ENCODE measurements at regions not wholly inside any gene's neighbourhood (a gene's known extent, or its start where the extent isn't known, plus 50 kb on each side); places are given as distances from the start of the nearest gene placed in this dataset.
A peak's percentile ranks its signal among the peaks of the same experiment; 100 is the strongest.

DNA sequence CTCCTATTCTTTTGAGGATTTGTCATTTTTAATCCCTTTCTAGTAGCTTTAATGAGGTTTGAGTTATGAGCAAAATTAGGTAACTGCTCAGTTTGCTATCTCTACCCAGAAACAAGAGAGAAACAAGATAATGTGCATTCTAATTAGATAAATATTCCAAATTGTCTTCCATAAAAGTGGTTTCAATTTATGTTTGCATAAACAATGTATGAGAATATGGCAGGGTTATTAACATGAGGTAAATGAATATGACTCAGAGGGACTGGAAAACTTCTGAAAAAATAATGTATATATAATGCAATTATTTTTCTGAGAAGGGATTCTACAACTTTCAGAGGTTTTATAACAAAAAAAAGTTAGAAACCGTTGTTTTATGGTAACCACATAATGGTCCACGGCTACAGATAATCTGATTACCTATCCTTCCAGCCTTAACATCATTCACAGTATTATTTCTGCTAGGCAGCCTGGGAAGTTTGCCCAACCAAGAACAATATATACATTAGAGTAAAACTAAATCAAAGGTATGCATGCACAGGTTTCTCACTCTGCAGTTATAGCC lies 101.2 kb downstream of the CRPPA start:
- no peak for DNase-seq (ENCODE audit: low spot score)

DNA sequence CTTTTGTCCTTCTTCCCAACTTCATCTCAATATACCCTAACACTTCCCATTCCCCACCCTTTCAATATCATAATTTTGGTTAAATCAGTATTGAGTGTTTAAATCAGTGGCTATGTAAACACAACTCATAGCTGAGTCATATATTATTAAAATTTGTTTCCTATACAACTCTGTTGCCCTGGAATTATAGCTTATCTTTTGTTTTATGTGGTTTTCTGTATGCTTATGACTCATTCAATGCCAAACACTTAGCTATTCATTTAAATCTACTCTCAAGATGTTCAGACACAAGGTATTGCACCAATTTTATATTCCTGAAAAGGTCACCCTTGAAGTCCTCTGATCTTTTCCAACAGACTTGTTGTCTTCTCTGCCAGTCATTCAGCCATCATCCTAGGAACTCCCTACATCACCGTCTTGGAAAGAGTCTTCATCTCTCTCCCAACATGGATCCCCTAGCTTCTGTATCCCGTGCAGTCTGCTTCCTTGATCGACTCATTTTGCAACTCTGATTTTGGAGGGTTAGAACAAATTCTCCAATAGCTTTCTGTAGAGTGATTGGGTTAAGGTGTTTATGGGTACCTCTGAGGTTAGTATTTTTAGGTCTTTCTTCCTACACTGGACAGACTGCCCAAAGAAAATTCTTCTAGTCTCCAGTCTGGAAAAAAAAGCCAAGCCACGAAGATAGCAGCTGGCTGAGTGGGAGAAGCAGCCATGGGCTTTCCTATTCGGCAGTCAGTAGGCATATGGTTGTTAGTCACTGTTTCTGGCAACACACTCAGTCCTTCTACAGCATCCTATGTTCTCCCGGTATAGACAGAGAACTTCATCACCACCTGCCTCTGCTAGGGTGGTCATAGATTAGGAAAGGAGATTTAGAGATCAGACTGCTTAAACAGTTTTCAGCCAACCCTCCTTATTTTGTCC lies 102.1 kb downstream of the CRPPA start:
- DNase-seq (ENCODE audit: low spot score) = peak; percentile 97

DNA sequence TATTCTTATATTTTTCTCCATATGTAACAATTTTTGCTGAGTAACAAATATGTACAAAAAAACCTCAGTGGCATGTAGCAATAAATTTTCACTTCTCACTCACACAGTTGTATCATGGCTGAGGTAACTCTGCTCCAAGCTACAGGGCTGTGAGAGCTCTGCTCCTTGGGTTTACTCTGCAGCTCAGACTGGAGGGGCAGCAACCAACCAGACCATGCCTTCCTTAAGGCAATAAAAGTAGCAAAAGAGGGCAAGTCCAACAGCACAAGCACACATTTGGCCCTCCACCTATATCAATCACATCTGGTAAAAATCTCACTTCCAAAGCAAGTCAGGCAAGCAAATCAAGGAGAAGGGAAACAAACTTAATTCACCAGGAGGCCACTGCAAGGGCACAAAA lies 102.9 kb downstream of the CRPPA start:
- DNase-seq (ENCODE audit: low spot score) = no peak

DNA sequence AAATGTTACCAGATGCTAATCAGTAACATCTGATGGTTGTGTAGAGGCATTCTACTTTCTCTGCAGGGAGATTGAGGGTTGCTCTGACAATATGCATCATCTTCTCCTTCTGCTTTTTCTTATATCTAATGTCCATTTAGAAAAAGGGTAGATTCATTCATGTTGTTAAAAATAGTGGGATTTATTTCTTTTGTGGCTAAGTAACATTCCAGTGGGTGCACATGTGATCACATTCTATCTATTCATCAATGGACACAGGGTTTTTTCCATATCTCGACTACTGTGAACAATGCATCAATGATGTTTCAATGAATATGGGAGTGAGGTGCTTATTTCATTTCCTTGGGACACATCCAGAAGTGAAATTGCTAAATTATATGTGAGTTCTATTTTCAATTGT lies 103.9 kb downstream of the CRPPA start:
- peak; percentile 93 for DNase-seq (ENCODE audit: low spot score)

DNA sequence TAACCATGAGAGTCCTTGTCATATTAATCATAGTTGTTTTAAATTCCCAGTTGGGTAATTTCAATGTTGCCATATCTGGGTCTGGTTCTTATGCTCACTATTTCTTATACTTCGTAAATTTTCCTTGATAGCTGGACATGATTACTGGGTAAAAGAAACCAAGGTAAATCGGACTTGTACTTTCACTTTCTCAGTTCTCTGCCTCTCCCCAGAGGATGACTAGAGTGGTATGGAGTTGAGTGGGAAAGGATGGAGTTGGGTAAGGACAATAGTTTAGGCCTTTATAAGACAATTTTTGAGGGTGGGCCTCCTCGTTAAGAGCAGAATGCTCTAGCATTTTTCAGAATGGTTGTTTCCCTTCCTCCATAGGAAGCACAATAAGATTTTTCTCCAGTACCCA lies 106.1 kb downstream of the CRPPA start:
- no peak for DNase-seq (ENCODE audit: low spot score)

DNA sequence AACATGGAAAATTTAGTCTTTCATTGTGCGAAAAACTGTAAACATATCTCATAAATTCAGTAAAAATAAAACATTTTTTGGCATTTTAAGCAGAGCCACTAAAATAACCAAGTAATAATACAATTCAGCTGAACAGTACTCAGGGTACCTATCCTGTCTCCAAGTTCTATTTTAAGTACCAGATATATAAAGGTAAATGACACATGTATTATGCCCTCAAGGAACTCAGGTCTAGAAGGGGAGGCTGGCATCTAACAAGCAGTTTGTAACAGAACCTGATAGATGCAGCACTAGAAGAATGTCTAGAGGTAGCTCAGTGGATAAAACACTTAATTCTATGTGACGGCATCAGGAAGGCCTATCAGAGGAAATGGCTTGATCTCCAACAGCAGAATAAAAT lies 112.2 kb downstream of the CRPPA start:
- DNase-seq (ENCODE audit: low spot score) = no peak

DNA sequence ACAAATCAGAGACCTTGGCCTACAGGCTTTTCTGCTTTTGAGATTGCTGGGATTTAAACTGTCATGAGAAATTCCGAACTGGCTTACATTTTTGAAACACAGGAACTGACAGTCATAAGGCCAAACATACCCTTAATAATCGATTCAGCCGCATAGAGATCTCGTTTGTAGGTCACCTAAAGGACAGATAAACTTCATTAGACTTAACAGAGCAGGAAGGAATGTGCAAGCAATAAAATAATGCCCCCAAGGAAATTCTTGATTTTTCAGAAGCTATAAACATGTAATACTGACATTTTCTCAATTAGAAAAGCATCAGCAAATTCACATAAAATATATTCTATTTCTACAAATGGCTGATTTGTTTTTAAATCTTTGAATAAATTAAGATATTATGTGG lies 120.0 kb downstream of the CRPPA start:
- no peak for DNase-seq (ENCODE audit: low spot score)

DNA sequence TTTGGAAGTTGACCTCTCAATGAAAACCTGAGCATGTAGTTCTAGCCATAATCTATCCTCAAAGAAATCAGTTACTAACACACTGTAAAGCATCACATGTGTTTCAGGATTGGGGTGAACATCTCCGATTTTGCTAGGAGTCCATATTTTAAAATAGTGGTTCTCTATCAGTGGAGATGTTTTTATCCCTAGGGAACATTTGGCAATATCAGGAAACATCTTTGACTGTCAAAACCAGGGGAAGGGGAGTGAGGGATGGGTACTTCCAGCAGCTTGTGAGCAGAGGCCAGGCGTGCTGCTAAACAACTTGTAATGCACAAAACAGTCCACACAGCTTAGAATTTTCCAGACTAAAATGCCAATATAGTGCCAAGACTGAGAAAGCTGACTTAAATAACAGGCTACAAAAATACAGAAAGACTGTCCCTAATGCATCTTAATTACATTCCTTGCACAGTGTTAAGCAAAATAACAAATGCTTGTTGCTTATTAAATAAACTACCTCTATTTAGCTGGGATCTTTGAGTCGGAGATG lies 120.9 kb downstream of the CRPPA start:
- no peak for DNase-seq (ENCODE audit: low spot score)

DNA sequence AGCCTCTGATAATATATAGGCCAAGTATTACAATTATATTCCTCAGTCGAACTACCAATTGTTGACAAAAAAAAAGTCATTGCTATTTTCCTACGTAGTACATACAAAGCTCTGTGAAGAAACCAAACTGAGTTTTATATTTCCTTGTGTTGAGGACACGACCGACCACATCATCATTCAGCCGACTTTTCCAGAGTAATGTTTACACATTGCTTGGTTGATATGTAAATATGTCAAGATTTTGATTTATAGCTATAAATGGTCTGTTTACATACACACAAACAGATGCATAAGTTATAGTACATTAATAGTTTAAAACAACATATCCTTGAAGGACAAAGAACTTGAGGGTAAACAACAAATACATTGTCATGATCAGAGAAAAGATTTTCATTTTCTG lies 121.5 kb downstream of the CRPPA start:
- no peak for DNase-seq (ENCODE audit: low spot score)

DNA sequence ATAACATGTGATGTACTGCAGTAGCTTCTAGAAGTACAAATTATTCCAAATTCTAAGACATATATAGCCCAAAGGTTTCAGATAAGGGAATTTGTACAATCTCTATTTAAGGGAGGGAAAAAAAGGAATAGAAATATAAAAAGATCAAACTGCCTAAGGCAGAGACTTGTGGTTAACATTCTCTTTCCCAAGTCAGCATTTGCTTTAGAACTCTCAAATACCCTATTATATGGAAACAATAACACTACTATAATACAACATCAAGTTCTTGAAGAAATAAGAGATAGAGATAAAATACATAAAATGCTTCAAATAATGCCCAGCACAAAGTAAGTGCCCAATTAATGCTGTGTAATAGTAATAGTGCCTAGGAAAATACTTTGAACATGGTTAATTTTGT lies 123.1 kb downstream of the CRPPA start:
- peak; percentile 77 for DNase-seq (ENCODE audit: low spot score)

DNA sequence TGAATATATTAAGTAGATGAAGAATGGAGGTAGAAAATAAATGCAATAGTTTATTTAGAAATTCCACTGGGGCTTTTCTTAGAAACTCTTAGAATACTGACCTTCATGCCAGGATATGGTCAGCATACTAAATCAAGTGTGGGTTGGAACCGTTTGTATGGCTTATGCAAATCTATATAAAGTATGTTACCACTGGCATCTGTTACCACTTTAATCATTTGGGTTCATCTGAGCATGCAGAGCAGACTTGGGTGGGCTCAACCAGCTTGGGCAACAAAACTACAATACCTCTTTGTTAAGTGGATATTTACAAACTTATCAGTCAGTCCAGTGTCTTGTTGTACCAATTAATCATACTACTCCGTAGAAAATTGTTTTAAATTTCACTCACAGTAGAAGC lies 125.8 kb downstream of the CRPPA start:
- DNase-seq (ENCODE audit: low spot score) = peak; percentile 66

DNA sequence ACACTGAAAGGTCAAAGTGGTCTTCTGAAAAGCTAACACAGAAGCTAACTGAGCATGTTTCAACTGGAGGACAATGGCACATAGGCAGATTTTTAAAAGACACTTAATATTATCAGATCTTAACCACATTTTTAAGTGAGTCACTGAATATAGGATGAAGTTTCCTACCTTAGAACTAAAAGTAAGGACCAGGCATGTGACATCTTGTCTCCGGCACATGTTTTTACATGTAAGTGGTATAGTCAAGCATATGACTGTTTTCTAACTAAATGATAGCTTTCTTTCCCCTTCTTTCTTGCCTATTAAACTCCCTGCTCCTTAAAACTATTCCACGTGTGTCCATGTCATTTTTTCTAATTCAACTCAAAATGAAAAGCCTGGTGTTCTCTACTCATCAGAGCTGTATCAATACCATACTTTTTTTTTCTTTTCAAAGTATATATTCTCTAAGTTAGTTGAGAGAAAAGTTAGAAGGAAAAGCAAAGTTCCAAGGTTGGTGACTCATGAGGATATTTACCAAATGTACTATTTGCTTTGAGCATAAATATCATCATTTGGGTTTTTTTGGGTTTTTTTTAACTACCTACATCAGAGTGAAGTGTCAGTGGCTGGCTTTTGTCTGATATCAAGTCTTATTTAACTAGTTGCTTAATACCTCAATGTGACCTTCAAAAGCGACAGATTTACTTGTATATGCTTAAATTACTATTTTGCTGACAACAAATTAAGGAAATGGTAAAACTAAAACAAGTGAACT lies 127.5 kb downstream of the CRPPA start:
- no peak for DNase-seq (ENCODE audit: low spot score)

DNA sequence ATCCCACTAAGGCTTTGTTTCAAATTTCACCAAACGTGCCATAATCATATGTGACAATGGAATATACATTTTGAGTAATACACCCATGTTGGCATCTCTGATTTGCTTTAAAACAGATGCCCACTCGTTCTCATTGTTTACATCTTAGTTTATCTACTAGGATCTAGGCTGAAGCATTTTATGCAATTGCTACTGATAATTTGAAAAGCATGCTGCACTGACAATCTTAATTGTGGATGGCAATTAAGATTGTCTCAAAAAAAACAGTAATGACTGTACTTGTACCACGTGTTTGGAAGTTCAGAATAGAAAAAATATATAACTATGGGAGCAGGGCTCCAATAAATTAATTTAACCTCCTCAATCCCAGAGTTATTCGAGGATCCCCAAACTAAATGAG lies 136.8 kb downstream of the CRPPA start:
- DNase-seq (ENCODE audit: low spot score) = no peak

DNA sequence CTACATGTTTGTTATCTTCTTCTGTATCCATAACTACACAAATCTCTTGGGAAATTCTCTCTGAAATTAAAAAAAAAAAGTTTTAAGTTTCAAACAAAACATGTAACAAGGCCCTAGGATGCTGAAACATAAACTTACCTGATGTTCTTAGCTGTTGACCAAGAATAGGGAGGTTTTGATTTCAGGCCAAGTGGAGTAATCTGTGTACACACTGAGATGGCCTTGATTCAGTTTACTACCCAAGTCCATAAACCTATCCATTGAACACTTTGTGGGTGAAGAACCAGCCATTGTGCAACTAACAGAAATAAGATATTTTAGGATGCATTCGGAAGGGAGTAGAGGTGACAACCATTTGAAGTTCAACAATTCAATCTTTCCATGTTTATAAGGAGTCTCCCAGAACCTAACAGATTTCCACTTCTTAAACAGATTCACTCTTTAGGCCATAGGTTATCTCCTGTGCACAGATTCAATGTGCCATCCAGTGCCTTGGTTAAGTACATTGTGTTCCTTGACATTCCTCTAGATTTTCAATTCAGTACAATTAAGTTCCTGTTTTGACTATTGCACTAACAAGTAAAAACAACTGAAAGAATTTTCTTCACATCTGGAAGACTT lies 143.1 kb downstream of the CRPPA start:
- DNase-seq (ENCODE audit: low spot score) = no peak

DNA sequence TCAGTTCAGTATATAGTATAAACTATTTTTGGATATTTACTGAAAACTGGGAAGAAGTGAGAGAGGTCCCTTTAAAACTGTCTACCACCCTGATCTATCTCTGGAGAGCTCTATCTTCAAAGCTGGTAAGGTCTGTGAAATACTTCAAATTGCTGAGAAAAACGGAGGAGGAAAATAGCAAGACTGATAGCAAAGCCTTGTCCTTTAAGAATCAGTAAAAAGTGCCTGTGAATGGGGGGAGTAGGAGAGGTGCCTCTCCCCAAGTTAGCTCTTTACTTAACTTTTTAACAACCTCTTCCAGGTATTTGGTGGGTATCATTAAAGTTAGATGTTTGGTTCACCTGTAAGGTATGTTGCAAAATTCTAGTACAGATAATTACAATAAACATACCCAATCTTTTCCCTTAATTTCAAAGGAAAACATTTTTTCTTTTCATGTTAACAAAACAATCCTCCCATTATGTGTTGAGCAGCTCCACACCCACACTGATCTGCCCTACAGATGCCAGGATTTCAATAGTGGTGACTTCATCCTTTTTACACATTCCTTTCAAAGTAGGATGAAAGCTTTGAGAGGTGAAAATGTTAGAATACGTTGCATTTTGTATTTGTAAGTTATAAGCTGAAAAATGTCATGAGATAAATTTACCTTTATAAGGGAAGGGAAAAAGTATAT lies 149.2 kb downstream of the CRPPA start:
- peak; percentile 79 for DNase-seq (ENCODE audit: low spot score)

DNA sequence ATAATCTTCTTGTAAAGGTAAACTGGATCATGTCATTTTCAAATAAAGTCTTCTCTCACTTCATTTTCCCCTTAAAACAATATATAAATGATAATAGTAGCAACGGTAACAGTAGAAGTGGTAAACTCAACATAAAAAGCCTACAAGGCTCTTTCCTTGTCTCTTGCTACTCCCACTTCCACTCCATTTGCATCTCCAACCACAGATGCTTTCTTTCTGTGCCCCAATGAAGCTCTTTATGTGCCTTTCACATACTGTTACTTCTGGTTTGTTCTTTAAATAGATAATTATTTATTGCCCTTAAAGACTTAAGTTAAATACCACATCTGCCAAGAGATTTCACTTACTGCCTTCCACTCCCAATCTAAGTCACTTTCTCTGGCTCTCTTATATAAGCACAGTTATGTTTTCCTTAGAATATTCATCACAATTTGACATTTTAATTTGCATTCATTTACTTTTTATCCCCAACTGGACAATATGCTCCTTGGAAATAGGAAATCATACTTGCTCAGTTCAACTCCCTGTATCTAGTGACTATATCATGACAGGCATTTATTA lies 149.9 kb downstream of the CRPPA start:
- no peak for DNase-seq (ENCODE audit: low spot score)

DNA sequence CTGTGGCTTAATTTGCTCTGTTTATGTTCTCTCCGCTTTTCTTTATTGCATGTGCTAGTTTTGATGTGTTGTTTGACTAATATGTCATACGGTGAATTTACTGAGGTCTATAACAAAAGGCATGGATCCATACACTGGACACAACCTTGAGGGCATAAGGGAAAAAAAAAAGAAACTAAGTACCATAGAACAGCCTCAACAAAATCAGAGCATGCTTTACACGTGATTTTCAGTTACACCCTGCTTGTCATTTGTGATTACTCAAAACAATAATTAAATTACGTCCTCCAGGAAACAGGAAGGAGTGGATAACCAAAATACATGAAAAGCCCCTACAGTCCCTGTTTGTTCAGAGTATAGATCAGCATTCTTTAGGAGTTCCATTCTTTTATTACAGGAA lies 150.5 kb downstream of the CRPPA start:
- no peak for DNase-seq (ENCODE audit: low spot score)

DNA sequence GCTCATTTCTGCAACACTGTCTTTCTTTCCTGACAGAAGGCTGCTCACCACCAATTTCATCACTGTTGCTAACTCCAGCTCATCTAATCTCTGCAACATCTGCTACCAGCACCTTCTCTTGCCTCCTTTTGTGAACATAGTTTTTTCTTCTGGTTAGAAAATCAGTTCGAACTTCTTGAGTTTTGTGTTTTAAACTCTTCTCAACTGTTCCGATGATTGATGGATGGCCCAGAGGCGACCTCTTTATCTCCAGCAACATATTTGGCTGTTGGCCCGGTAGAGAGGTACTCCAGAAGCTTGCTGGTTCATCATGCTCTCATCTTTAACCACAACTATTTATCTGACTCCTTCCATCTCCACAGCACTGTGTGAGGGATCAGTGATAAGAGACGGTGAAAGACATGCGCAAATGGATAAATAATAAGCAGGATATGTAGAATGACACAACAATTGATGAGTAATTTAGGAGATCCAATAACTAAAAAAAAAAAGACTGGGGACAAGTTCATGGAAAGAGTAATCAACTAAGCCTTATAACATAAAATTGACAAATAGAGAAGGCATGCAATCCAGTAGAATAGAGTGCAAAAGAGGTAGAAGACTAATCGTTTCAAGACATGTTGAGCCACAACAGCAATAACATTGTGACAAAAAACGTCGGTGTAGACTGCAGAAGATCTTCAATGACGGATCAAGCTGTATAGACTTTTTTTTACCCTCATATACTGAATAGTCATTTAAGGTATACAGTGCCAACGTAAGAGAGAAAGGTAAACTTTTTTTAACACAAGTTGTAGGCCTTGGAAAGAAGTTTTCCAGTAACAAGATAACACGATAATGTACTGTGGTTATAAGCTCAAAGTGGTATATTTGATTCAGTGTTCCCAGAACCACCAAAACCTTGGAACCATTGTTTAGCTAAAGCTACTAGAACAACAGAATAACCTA lies 152.2 kb downstream of the CRPPA start:
- peak; percentile 8 for DNase-seq (ENCODE audit: low spot score)

DNA sequence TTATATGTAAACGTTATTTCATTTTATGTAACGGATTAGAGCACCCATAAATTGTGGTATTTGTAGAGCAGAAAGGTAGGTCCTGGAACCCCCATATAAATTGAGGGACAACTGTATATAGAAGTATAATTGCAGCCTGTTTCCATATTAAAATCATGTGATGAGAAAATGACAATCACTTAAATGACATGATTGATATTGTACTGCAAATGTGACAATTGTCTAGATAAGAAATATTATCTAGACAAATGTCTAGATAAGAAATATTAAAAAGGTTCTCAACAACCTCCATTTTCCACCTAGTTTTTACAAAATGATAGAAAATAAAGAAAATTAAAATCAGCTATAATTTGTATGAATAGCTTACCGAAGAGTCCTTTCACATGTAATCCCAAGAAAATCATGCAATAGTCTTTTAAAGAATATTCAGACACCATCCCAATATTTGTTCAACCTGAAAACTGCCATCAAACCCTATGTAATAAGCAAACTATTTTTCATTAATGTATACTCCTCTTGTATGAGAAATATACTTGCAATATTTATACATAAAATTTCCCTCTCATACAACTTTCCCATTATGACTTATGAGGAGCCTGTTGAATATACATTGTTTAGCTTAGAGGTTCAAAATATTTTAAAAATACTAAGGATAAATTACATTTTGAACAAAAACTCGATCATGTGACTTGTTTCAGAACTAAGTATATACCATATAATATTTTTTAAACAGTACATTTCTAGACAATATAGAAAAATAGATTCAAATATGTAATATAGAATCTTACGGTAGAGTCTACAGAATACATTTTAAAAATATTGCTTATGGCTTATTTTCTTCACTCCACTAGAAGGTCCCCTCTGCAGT lies 153.2 kb downstream of the CRPPA start:
- DNase-seq (ENCODE audit: low spot score) = no peak

Data from COLO829 (cell line).